Breast epithelium (tissue), 4 donors: ENCODE measurements at regions not wholly inside any gene's neighbourhood (a gene's known extent, or its start where the extent isn't known, plus 50 kb on each side); places are given as distances from the start of the nearest gene placed in this dataset.

ENCODE experiments used
- DNase-seq, 2 donors: peaks; one replicate each; pipeline ENCODE4 v3.0.0-alpha.2; 2019; ENCODE audit warnings: low spot score in 2 of 2
- H3K27ac ChIP-seq, 2 donors: fragments of 200-600 bp; sonication (generic) in 1 of 2; one replicate each; pipeline ENCODE4 v1.5.1; 2016 to 2019; ENCODE audit warnings: mild to moderate bottlenecking in 1 of 2
- H3K27me3 ChIP-seq, 2 donors: fragments of 200-600 bp; sonication (generic) in 1 of 2; one replicate each; pipeline versions ENCODE4 v1.5.1 to v1.6.0; 2017 to 2019; ENCODE audit warnings: control low read depth in 1 of 2, mild to moderate bottlenecking in 1 of 2
- H3K36me3 ChIP-seq: fragments of 200-600 bp; one replicate; pipeline ENCODE4 v1.5.1; 2019
- H3K4me1 ChIP-seq, 2 donors: fragments of 200-600 bp; sonication (generic); one replicate each; pipeline ENCODE4 v1.5.1; 2016 to 2019; ENCODE audit warnings: control low read depth in 1 of 2
- H3K4me3 ChIP-seq, 3 donors: fragments of 200-600 bp; sonication (generic); 1 replicate in 2 of 3; 2 replicates in 1 of 3; pipeline ENCODE4 v1.5.1; 2016 to 2019; ENCODE audit warnings: mild to moderate bottlenecking in 3 of 3, moderate library complexity in 2 of 3
- H3K9me3 ChIP-seq, 2 donors: fragments of 200-600 bp; sonication (generic) in 1 of 2; one replicate each; pipeline ENCODE4 v1.5.1; 2016 to 2019; ENCODE audit warnings: control low read depth in 1 of 2
- POLR2A ChIP-seq: fragments of 450-650 bp; IDR thresholded peaks from one replicate; pipeline ENCODE4 v1.6.1; 2016; ENCODE audit warnings: antibody characterized with exemption, mild to moderate bottlenecking, moderate library complexity
- POLR2AphosphoS5 ChIP-seq, 3 donors: sonication (generic); formaldehyde crosslinking; IDR thresholded peaks; one replicate each; pipeline ENCODE4 v1.6.1; 2017; ENCODE audit warnings: antibody characterized with exemption in 3 of 3
- intact Hi-C: fragments of 100-400 bp; cut with DNase I; formaldehyde crosslinking; loops from one replicate; pipeline ENCODE4 v1.15.1; 2023; ENCODE audit warnings: low total_unique reads
- TF ChIP-seq, protein P1 (sequence below), 3 donors: fragments of 450-650 bp; IDR thresholded peaks; one replicate each; pipeline ENCODE4 v1.5.1; 2016 to 2017; ENCODE audit warnings: antibody characterized with exemption in 3 of 3, mild to moderate bottlenecking in 3 of 3, moderate library complexity in 3 of 3

DNA sequence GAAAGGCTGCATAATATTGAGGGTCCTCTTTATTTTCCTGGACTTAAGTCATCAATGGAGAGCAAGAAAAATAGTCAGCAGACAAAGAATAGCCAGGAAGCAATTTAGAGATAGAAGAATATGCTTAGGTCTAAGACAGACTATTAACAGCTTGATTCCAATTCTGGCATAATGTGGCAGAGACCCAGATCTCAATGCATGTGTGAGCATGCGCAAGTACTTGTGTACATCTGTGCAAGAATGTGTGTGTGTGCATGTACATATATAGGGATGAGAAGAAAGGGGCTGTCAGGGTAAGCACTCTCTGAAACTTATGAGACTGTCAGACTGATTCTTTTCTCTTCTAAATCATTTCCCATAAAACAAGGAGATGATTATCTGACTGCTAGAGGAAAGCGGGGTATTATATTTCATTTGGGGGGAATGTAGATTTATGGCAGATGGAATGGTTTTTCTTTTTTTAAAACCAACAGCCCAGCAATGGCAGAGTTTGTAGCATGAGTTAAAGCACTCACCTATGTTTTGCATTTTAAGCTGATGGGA lies 381.3 kb upstream of the SPRED2 start:
- Histone ChIP-seq H3K4me3 (no peak overlapping the region), H3K9me3 (no peaks in the 10 kb centered on the region), H3K36me3 (no peaks in the 10 kb centered on the region), H3K27me3 (no peaks in the 10 kb centered on the region), H3K4me1 (no peaks in the 10 kb centered on the region), H3K27ac (no peak overlapping the region)
- TF ChIP-seq, protein P1, sequence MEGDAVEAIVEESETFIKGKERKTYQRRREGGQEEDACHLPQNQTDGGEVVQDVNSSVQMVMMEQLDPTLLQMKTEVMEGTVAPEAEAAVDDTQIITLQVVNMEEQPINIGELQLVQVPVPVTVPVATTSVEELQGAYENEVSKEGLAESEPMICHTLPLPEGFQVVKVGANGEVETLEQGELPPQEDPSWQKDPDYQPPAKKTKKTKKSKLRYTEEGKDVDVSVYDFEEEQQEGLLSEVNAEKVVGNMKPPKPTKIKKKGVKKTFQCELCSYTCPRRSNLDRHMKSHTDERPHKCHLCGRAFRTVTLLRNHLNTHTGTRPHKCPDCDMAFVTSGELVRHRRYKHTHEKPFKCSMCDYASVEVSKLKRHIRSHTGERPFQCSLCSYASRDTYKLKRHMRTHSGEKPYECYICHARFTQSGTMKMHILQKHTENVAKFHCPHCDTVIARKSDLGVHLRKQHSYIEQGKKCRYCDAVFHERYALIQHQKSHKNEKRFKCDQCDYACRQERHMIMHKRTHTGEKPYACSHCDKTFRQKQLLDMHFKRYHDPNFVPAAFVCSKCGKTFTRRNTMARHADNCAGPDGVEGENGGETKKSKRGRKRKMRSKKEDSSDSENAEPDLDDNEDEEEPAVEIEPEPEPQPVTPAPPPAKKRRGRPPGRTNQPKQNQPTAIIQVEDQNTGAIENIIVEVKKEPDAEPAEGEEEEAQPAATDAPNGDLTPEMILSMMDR (IDR thresholded peaks at IDR 0.05), result no peak
- no peak for DNase-seq
- intact Hi-C loops, result no loop called here

DNA sequence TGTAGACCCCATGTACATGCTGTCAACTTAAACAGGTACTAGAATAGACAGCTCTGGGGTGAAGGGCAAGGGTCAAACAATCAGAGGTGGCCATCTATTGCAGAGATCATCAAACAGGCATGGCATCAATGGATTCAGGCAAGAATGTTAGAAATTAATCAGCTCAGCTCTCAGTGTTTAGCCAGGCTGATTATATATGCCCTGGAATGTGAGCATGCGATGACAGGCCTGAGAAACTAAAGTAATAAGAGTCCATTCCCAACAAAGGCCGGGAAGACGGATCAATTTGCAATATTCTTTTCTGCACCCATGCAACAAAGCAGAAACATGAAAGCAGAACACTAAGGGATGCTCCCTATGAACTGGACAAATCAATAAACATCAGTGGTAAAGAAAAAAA lies 380.5 kb upstream of the SPRED2 start:
- Histone ChIP-seq H3K27ac (no peak overlapping the region), H3K4me1 (no peaks in the 10 kb centered on the region), H3K9me3 (peaks cover 0 to 5% of the 10 kb centered on the region in 2 donors), H3K27me3 (no peaks in the 10 kb centered on the region), H3K4me3 (no peak overlapping the region), H3K36me3 (no peaks in the 10 kb centered on the region)
- no peak for DNase-seq
- TF ChIP-seq POLR2AphosphoS5 (IDR thresholded peaks at IDR 0.05), result no peak
- TF ChIP-seq, protein P1 (IDR thresholded peaks at IDR 0.05), result no peak
- TF ChIP-seq POLR2A, result no peak
- intact Hi-C loops, result no loop called here

DNA sequence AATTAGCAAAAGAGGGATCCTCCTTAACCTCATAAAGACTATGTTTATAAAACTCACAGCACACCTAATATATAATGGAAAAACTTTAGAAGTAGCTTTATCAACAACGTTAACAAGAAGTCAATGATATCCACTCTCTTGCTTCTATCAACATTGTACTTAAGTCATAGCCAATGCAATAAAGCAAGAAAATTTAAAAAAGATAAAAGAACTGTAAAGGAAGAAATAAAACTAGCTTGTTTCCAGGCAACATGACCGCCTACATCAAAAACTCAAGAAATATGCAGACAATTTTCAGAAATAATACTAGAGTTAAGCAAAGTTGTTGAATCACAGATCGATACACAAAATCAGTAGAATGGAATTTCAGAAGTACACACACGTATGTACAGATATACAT lies 375.5 kb upstream of the SPRED2 start:
- TF ChIP-seq POLR2A, result no peak
- DNase-seq, result no peak
- H3K9me3 ChIP-seq, result peaks cover 0 to 14% of the 10 kb centered on the region in 2 donors
- intact Hi-C loops, result no loop called here
- H3K27me3 ChIP-seq, result no peaks in the 10 kb centered on the region
- no peak overlapping the region for H3K4me3 ChIP-seq
- H3K27ac ChIP-seq, result no peak overlapping the region
- no peaks in the 10 kb centered on the region for H3K36me3 ChIP-seq
- H3K4me1 ChIP-seq, result no peaks in the 10 kb centered on the region

DNA sequence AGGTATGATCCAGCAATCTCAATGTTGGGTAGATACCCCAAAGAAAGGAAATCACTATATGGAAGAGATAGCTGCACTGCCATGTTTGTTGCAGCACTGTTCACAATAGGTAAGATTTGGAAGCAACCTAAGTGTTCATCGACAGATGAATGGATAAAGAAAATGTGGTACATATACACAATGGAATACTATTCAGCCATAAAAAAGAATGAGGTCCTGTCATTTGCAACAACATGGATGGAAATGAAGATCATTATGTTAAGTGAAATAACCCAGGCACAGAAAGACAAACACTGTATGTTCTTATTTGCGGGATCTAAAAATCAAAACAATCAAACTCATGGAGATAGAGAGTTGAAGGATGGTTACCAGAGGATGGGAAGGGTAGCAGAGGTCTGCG lies 372.4 kb upstream of the SPRED2 start:
- Histone ChIP-seq H3K27me3 (no peaks in the 10 kb centered on the region), H3K27ac (no peak overlapping the region), H3K4me3 (no peak overlapping the region), H3K36me3 (no peaks in the 10 kb centered on the region), H3K9me3 (peaks cover 0 to 14% of the 10 kb centered on the region in 2 donors), H3K4me1 (no peaks in the 10 kb centered on the region)
- no peak for DNase-seq
- TF ChIP-seq POLR2A, result no peak
- TF ChIP-seq, protein P1 (IDR thresholded peaks at IDR 0.05), result no peak
- intact Hi-C loops, result no loop called here

GRCh38 chr2:65802298-65802942 lies 370.0 kb upstream of the SPRED2 start:
- DNase-seq, result no peak
- H3K36me3 ChIP-seq, result no peaks in the 10 kb centered on the region
- TF ChIP-seq POLR2A, result no peak
- no peak for TF ChIP-seq POLR2AphosphoS5 (IDR thresholded peaks at IDR 0.05)
- TF ChIP-seq, protein P1 (IDR thresholded peaks at IDR 0.05), result no peak
- no peak overlapping the region for H3K27ac ChIP-seq
- no peaks in the 10 kb centered on the region for H3K4me1 ChIP-seq
- peaks cover 0 to 4% of the 10 kb centered on the region in 2 donors for H3K9me3 ChIP-seq
- no peaks in the 10 kb centered on the region for H3K27me3 ChIP-seq
- intact Hi-C loops, result no loop called here
- no peak overlapping the region for H3K4me3 ChIP-seq
